Epithelial cell of esophagus (primary cell): ENCODE measurements at regions not wholly inside any gene's neighbourhood (a gene's known extent, or its start where the extent isn't known, plus 50 kb on each side); places are given as distances from the start of the nearest gene placed in this dataset.

ENCODE experiments used
- DNase-seq: peaks from one replicate; pipeline ENCODE4 v3.0.0; 2010; ENCODE audit warnings: low read depth
- H3K4me3 ChIP-seq: 2 replicates; pipeline ENCODE4 v1.5.1; 2011; ENCODE audit warnings: mild to moderate bottlenecking, low read length, control low read depth
- TF ChIP-seq, protein P1 (sequence below): IDR thresholded peaks from 2 replicates; pipeline ENCODE4 v1.5.1; 2011; ENCODE audit warnings: low read depth, mild to moderate bottlenecking, low read length, control low read depth, inconsistent platforms; ENCODE audit not compliant: insufficient read depth; ENCODE audit errors: missing control alignments

GRCh38 chr3:69499899-69500421 lies 114.1 kb upstream of the FRMD4B start:
- TF ChIP-seq, protein P1, sequence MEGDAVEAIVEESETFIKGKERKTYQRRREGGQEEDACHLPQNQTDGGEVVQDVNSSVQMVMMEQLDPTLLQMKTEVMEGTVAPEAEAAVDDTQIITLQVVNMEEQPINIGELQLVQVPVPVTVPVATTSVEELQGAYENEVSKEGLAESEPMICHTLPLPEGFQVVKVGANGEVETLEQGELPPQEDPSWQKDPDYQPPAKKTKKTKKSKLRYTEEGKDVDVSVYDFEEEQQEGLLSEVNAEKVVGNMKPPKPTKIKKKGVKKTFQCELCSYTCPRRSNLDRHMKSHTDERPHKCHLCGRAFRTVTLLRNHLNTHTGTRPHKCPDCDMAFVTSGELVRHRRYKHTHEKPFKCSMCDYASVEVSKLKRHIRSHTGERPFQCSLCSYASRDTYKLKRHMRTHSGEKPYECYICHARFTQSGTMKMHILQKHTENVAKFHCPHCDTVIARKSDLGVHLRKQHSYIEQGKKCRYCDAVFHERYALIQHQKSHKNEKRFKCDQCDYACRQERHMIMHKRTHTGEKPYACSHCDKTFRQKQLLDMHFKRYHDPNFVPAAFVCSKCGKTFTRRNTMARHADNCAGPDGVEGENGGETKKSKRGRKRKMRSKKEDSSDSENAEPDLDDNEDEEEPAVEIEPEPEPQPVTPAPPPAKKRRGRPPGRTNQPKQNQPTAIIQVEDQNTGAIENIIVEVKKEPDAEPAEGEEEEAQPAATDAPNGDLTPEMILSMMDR = no peak
- no peak overlapping the region for H3K4me3 ChIP-seq
- no peak for DNase-seq

DNA sequence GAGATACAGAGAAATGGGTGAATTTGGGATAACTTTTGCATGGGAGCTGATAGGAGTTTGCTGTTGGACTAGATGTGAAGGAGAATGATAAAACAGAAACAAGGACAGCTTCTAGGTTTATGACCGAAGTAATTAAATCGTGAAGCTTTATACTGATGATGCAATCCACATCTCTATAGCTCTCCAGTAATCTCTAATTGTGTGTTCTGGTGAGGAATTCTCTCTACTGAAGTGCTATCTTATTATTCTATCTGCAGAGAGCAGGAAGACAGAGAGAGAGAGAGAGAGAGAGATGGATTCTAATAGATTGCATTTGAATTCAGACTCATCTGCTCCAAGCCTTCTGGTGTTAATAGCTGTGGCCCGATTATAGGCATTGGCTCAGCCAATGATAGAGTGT lies 113.5 kb upstream of the FRMD4B start:
- no peak for DNase-seq
- H3K4me3 ChIP-seq = no peak overlapping the region
- TF ChIP-seq, protein P1 = no peak

- no peak for DNase-seq
- TF ChIP-seq, protein P1 = no peak
- H3K4me3 ChIP-seq = no peak overlapping the region
Measured at GRCh38 chr3:69496856-69497255, 111.0 kb upstream of the FRMD4B start.

DNA sequence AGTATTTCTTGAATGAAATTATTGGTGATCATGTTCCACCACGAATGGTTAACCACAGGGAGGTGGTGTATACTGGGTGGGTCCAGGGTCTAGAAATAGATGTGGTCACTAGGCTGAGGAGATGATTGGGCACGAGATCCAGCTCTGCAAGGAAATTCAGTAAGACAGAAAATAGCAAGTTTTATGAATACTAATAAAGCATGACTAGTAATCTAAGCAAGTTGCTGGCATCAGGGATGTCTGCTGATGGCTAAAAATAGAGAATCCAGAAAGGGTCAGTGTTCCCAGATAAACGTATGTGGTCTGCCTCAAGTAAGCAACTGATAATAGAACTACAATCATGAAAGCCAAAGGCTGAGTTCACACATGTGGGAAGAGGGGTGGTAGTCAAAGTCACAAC lies 108.3 kb upstream of the FRMD4B start:
- TF ChIP-seq, protein P1 = no peak
- no peak overlapping the region for H3K4me3 ChIP-seq
- no peak for DNase-seq

DNA sequence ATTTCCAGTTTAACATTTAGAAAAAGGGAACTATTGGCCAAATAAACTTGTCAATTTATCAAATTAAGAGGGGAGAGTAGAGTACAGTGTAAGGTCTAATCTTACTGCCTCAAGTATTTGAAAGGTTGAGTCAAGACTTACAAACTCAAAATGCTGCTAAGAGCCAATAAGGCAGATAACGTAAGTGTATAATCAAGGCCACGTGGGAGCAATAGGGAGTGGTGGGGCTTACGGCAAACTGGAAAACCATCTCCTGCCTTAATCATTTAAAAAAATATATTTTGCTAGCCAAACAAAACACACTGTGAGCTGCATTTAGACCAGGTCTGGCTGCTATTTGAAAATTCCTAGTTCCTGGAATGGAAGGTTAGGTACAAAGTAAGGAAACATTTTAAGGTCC lies 107.3 kb upstream of the FRMD4B start:
- no peak overlapping the region for H3K4me3 ChIP-seq
- DNase-seq = no peak
- TF ChIP-seq, protein P1 = no peak

DNA sequence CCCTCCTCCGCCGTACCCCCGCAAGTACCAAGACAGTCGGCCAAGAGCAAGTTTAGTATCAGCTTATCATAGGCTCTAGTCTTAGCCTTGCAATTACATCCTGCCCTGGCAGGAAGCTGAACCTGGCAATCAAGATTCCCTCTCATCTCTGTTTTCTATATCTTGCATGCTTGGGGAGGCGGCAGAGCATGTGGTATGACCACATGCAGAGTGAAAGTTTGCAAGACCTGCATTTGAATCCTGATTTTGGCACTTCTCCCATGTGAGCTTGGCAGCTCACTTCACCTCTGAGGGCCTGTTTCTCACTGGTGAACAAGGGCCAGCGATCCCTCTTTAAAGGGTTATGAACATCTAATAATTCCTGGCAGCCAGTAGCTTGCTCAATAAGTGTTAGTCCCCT lies 106.1 kb upstream of the FRMD4B start:
- H3K4me3 ChIP-seq = no peak overlapping the region
- no peak for DNase-seq
- TF ChIP-seq, protein P1 = no peak

DNA sequence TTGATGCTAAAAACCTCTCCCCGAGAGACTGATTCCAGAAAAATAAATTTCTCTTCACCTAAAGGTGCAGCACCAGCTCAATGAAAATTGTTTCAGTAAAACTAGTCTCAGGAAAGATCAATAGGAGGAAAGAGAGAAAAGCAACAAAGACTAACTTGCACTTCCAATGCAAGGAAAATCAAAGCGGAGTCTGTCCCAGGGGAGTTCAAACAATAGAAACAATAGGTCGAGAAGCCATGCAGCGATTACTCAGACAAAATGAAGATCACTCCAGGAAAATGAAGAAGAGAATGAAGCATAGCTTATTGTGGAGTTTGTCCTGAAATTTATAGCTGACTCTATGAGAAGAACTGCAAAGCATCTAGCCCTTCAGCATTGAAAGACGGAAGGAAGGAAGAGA lies 105.1 kb upstream of the FRMD4B start:
- no peak for DNase-seq
- TF ChIP-seq, protein P1 = no peak

More for the DNA sequence above, 105.1 kb upstream of the FRMD4B start:
- no peak overlapping the region for H3K4me3 ChIP-seq
